IPS-NIHi7 (cell line): ENCODE measurements at regions not wholly inside any gene's neighbourhood (a gene's known extent, or its start where the extent isn't known, plus 50 kb on each side); places are given as distances from the start of the nearest gene placed in this dataset.

Source experiments
- DNase-seq: peaks from one replicate; pipeline ENCODE4 v3.0.0; 2012; ENCODE audit warnings: mixed read lengths; ENCODE audit errors: extremely low spot score

GRCh38 chr4:34800953-34801352 lies 1443.4 kb downstream of the ARAP2 start:
- DNase-seq: no peak

- DNase-seq: no peak
Measured at GRCh38 chr4:34814266-34814665, 1430.0 kb downstream of the ARAP2 start.

GRCh38 chr4:34824515-34824914 lies 1419.8 kb downstream of the ARAP2 start:
- no peak for DNase-seq

- no peak for DNase-seq
Measured at GRCh38 chr4:34826660-34827059, 1417.7 kb downstream of the ARAP2 start.

GRCh38 chr4:34845926-34846325 lies 1398.4 kb downstream of the ARAP2 start:
- no peak for DNase-seq

GRCh38 chr4:34850421-34850820 lies 1393.9 kb downstream of the ARAP2 start:
- no peak for DNase-seq

- no peak for DNase-seq
Measured at GRCh38 chr4:34850968-34851367, 1393.3 kb downstream of the ARAP2 start.

GRCh38 chr4:34851411-34851810 lies 1392.9 kb downstream of the ARAP2 start:
- no peak for DNase-seq

GRCh38 chr4:34854451-34854850 lies 1389.9 kb downstream of the ARAP2 start:
- DNase-seq: no peak

- DNase-seq: no peak
Measured at GRCh38 chr4:34861666-34862065, 1382.6 kb downstream of the ARAP2 start.

GRCh38 chr4:34878961-34879360 lies 1365.4 kb downstream of the ARAP2 start:
- no peak for DNase-seq

GRCh38 chr4:34880246-34880645 lies 1364.1 kb downstream of the ARAP2 start:
- no peak for DNase-seq

GRCh38 chr4:34891892-34892291 lies 1352.4 kb downstream of the ARAP2 start:
- DNase-seq: no peak

- DNase-seq: no peak
Measured at GRCh38 chr4:34893382-34893781, 1350.9 kb downstream of the ARAP2 start.

- DNase-seq: no peak
Measured at GRCh38 chr4:34920032-34920431, 1324.3 kb downstream of the ARAP2 start.

- DNase-seq: no peak
Measured at GRCh38 chr4:34921391-34921790, 1322.9 kb downstream of the ARAP2 start.

GRCh38 chr4:34922325-34922724 lies 1322.0 kb downstream of the ARAP2 start:
- DNase-seq: no peak

GRCh38 chr4:34932591-34932990 lies 1311.7 kb downstream of the ARAP2 start:
- no peak for DNase-seq

- no peak for DNase-seq
Measured at GRCh38 chr4:34935739-34936138, 1308.6 kb downstream of the ARAP2 start.

- no peak for DNase-seq
Measured at GRCh38 chr4:34939073-34939472, 1305.2 kb downstream of the ARAP2 start.

GRCh38 chr4:34943741-34944386 lies 1300.5 kb downstream of the ARAP2 start:
- DNase-seq: no peak

- DNase-seq: no peak
Measured at GRCh38 chr4:34950926-34951325, 1293.4 kb downstream of the ARAP2 start.

- no peak for DNase-seq
Measured at GRCh38 chr4:34953145-34953799, 1291.0 kb downstream of the ARAP2 start.

- DNase-seq: no peak
Measured at GRCh38 chr4:34964613-34965012, 1279.7 kb downstream of the ARAP2 start.
